PC-3 (cell line): ENCODE measurements at regions not wholly inside any gene's neighbourhood (a gene's known extent, or its start where the extent isn't known, plus 50 kb on each side); places are given as distances from the start of the nearest gene placed in this dataset.

Experiments
- ATAC-seq: fragments of 200-7000 bp; cut with Tn5 transposase; 2 replicates; pipeline ENCODE4 v1.9.1; 2020; ENCODE audit warnings: mild to moderate bottlenecking, moderate library complexity
- BruUV-seq: library from RNA; stranded (reverse); fragments of 400-500 nt; replicated peaks from 2 replicates; lab custom pipeline; 2021; lab: Mats Ljungman, UMichigan
- CTCF ChIA-PET: fragments of 300-600 bp; sonication (Branson Sonifier 250); formaldehyde crosslinking; loops from one replicate; lab custom pipeline; 2022; ENCODE audit warnings: antibody characterized with exemption; lab: Charles Lee
- POLR2A ChIA-PET: fragments of 300-600 bp; sonication (Branson Sonifier 250); formaldehyde crosslinking; loops from one replicate; lab custom pipeline; 2022; ENCODE audit warnings: antibody characterized with exemption; ENCODE audit not compliant: unreplicated experiment; lab: Charles Lee
- DNase-seq: peaks from one replicate; pipeline ENCODE4 v3.0.0-alpha.2; 2015
- H2AFZ ChIP-seq: fragments of 300-600 bp; sonication (generic); 2 replicates; pipeline ENCODE4 v1.6.0; 2016; ENCODE audit warnings: antibody characterized with exemption, low read length
- H3F3A ChIP-seq: fragments of 300-600 bp; sonication (generic); one replicate; pipeline ENCODE4 v1.6.0; 2017; ENCODE audit warnings: antibody characterized with exemption, low read length, control low read depth, mild to moderate bottlenecking; ENCODE audit not compliant: unreplicated experiment
- H3K27ac ChIP-seq: fragments of 300-600 bp; sonication (generic); 2 replicates; pipeline ENCODE4 v1.5.1; 2016; ENCODE audit warnings: mild to moderate bottlenecking, low read length
- H3K27me3 ChIP-seq: fragments of 300-600 bp; sonication (generic); 2 replicates; pipeline ENCODE4 v1.6.1; 2016; ENCODE audit warnings: low read length, mixed read lengths
- H3K36me3 ChIP-seq: fragments of 300-600 bp; sonication (generic); 2 replicates; pipeline ENCODE4 v1.6.1; 2016; ENCODE audit warnings: low read depth, mixed run types, low read length, mixed read lengths
- H3K4me1 ChIP-seq: fragments of 300-600 bp; sonication (generic); 2 replicates; pipeline ENCODE4 v1.5.1; 2016; ENCODE audit warnings: low read length; ENCODE audit not compliant: insufficient read depth
- H3K4me2 ChIP-seq: fragments of 300-600 bp; sonication (generic); 2 replicates; pipeline ENCODE4 v1.6.0; 2016; ENCODE audit warnings: low read length
- H3K4me3 ChIP-seq: fragments of 300-600 bp; sonication (generic); 2 replicates; pipeline ENCODE4 v1.5.1; 2016; ENCODE audit warnings: mild to moderate bottlenecking, low read length, mixed read lengths
- H3K79me2 ChIP-seq: fragments of 300-600 bp; sonication (generic); 2 replicates; pipeline ENCODE4 v1.6.1; 2017; ENCODE audit warnings: low read length, mixed read lengths
- H3K9ac ChIP-seq: fragments of 300-600 bp; sonication (generic); 2 replicates; pipeline ENCODE4 v1.6.0; 2016; ENCODE audit warnings: mild to moderate bottlenecking, low read length
- H3K9me2 ChIP-seq: fragments of 300-600 bp; sonication (generic); replicated peaks from 2 replicates; pipeline ENCODE4 v1.6.1; 2016; ENCODE audit warnings: mixed run types, low read length, mixed read lengths
- H3K9me3 ChIP-seq: fragments of 300-600 bp; sonication (generic); 2 replicates; pipeline ENCODE4 v1.6.1; 2016; ENCODE audit warnings: low read length, mixed read lengths
- H4K20me1 ChIP-seq: fragments of 300-600 bp; sonication (generic); 2 replicates; pipeline ENCODE4 v1.6.1; 2016; ENCODE audit warnings: low read length, mixed read lengths
- EZH2 ChIP-seq: fragments of 300-600 bp; sonication (generic); IDR thresholded peaks from one replicate; pipeline ENCODE4 v1.6.1; 2017; ENCODE audit warnings: antibody characterized with exemption, mild to moderate bottlenecking, low read length; ENCODE audit not compliant: unreplicated experiment
- EZH2phosphoT487 ChIP-seq: fragments of 300-600 bp; sonication (generic); IDR thresholded peaks from 2 replicates; pipeline ENCODE4 v1.6.1; 2018; ENCODE audit warnings: mild to moderate bottlenecking, antibody characterized with exemption, low read length, borderline replicate concordance
- intact Hi-C: fragments of 100-400 bp; cut with micrococcal nuclease; formaldehyde crosslinking; loops from 2 replicates; pipeline ENCODE4 v1.9.0; 2023
- TF ChIP-seq, protein P1 (sequence below): fragments of 300-600 bp; sonication (generic); conservative IDR thresholded peaks from 2 replicates; pipeline ENCODE4 v1.5.1; 2017; ENCODE audit warnings: antibody characterized with exemption, low read depth, mild to moderate bottlenecking, low read length

DNA sequence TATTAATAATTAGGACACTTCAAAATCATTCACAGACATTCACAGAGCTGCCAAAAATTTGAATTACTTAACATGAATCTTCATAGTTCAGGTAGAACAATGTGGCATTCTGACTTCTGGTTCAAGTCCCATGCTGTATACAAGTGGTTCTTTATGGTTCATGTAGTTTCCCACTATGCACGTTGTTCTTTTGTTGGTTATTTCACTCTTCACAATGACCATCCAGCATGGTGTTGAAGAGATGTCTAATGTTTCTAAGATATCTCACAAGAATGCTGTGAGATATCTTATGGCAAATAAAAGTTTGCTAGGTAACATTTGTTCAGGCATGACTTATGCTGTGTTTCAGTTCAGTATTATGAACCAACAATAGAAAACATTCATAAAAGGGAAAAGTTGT is 88.2 kb upstream of the SLITRK6 start:
- Histone ChIP-seq H3K27me3 (no peaks in the 10 kb centered on the region), H3K4me1 (no peaks in the 10 kb centered on the region), H3K4me2 (no peak overlapping the region), H3F3A (no peaks in the 10 kb centered on the region), H4K20me1 (no peaks in the 10 kb centered on the region), H3K27ac (no peak overlapping the region), H2AFZ (no peak overlapping the region), H3K9ac (no peak overlapping the region), H3K4me3 (no peak overlapping the region), H3K9me2 (no peaks in the 10 kb centered on the region), H3K36me3 (no peaks in the 10 kb centered on the region), H3K79me2 (no peaks in the 10 kb centered on the region), H3K9me3 (no peaks in the 10 kb centered on the region)
- DNase-seq (no peak), ATAC-seq (no peak)
- ChIA-PET POLR2A (no interaction called here), CTCF (no interaction called here)
- no TSS peak for BruUV-seq
- TF ChIP-seq EZH2 (no peak), EZH2phosphoT487 (no peak)
- TF ChIP-seq, protein P1, sequence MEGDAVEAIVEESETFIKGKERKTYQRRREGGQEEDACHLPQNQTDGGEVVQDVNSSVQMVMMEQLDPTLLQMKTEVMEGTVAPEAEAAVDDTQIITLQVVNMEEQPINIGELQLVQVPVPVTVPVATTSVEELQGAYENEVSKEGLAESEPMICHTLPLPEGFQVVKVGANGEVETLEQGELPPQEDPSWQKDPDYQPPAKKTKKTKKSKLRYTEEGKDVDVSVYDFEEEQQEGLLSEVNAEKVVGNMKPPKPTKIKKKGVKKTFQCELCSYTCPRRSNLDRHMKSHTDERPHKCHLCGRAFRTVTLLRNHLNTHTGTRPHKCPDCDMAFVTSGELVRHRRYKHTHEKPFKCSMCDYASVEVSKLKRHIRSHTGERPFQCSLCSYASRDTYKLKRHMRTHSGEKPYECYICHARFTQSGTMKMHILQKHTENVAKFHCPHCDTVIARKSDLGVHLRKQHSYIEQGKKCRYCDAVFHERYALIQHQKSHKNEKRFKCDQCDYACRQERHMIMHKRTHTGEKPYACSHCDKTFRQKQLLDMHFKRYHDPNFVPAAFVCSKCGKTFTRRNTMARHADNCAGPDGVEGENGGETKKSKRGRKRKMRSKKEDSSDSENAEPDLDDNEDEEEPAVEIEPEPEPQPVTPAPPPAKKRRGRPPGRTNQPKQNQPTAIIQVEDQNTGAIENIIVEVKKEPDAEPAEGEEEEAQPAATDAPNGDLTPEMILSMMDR: no peak
- intact Hi-C loops: no loop called here

DNA sequence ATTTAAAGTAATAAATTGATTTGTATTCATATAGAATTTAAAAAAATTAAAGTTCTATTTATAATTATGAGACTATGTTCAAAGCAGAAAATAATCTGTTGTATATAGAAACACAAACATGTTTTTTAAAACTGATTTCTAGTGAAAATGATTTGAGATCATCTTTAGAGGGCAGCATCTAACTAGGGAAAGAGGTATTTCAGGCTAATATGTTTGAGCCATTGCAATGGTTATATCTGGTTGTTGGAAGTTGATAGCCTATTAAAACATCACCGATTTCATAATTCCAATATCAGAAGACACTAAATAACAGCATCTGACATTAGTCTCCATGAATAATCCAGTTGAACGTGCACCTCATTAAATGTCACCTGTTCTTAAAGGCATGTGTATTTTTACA is 79.8 kb upstream of the SLITRK6 start:
- Histone ChIP-seq H3F3A (no peaks in the 10 kb centered on the region), H3K79me2 (no peaks in the 10 kb centered on the region), H3K27ac (no peak overlapping the region), H3K4me2 (no peak overlapping the region), H3K36me3 (no peaks in the 10 kb centered on the region), H3K27me3 (no peaks in the 10 kb centered on the region), H3K9me2 (no peaks in the 10 kb centered on the region), H4K20me1 (no peaks in the 10 kb centered on the region), H3K4me1 (no peaks in the 10 kb centered on the region), H3K9me3 (no peaks in the 10 kb centered on the region), H3K9ac (no peak overlapping the region), H2AFZ (no peak overlapping the region), H3K4me3 (no peak overlapping the region)
- DNase-seq: peak; percentile 6
- POLR2A ChIA-PET: interaction anchor here (0.6 to 0.7 kb wide), 2 partner anchors 11 to 1073 kb away, joined by 3 to 4 read pairs; no protein-coding TSS in a partner anchor
- no peak for TF ChIP-seq EZH2
- no peak for TF ChIP-seq EZH2phosphoT487
- TF ChIP-seq, protein P1: no peak
- CTCF ChIA-PET: no interaction called here
- intact Hi-C loops: no loop called here
- no TSS peak for BruUV-seq
- ATAC-seq: no peak

DNA sequence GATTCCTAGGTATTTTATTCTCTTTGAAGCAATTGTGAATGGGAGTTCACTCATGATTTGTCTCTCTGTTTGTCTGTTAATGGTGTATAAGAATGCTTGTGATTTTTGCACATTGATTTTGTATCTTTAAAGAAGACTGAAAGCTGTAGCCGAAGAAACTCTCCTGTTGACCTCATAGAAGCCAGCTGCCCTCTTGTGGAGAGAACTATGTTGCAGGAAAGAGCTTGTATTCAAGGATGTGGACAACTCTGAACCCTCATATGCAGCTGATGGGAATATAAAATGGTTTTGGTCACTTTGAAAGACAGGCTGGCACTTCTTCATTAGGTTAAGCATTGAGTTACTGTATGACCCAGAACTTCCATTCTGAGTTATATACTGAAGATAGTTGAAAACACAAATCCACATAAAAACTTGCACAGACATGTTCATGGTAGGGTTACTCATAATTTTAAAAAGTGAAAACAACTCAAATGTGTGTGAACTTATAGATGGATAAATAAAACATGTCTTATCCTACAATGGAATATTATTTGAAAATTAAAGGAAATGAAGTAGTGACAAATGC is 65.8 kb upstream of the SLITRK6 start:
- Histone ChIP-seq H3K9me2 (no peaks in the 10 kb centered on the region), H3K27me3 (no peaks in the 10 kb centered on the region), H3K4me3 (no peak overlapping the region), H4K20me1 (no peaks in the 10 kb centered on the region), H2AFZ (no peak overlapping the region), H3F3A (no peaks in the 10 kb centered on the region), H3K79me2 (no peaks in the 10 kb centered on the region), H3K27ac (no peak overlapping the region), H3K9ac (no peak overlapping the region), H3K4me1 (no peaks in the 10 kb centered on the region), H3K9me3 (no peaks in the 10 kb centered on the region), H3K36me3 (no peaks in the 10 kb centered on the region), H3K4me2 (no peak overlapping the region)
- TF ChIP-seq, protein P1: peak; percentile 52
- TF ChIP-seq EZH2 (no peak), EZH2phosphoT487 (no peak)
- DNase-seq (peak; percentile 52), ATAC-seq (peak; percentile 57; the same call in 1 of the 2 replicates)
- ChIA-PET POLR2A (no interaction called here), CTCF (interaction anchor here (0.5 to 1.0 kb wide), 6 partner anchors 165 to 1021 kb away, joined by 3 to 13 read pairs (median 3); no protein-coding TSS in a partner anchor)
- intact Hi-C loops: loop anchor here (1.0 kb wide), 1 partner anchor 1021 kb away; no protein-coding TSS in a partner anchor
- BruUV-seq: no TSS peak
